Activated CD4-positive, alpha-beta T cell treated with anti-CD3 and anti-CD28 coated beads, Interleukin-2, amount 10 ng/mL, durations not matched to agents 24 days and 14 days (primary cell): ENCODE measurements at regions not wholly inside any gene's neighbourhood (a gene's known extent, or its start where the extent isn't known, plus 50 kb on each side); places are given as distances from the start of the nearest gene placed in this dataset.

Experiments
- DNase-seq: peaks from one replicate; pipeline ENCODE4 v3.0.0; 2022
- H3K27ac Mint-ChIP-seq: one replicate; pipeline ENCODE4 v1.8.0; 2022; ENCODE audit warnings: mild to moderate bottlenecking, mixed read lengths
- H3K27me3 Mint-ChIP-seq: one replicate; pipeline ENCODE4 v1.8.0; 2022; ENCODE audit warnings: mixed read lengths
- H3K36me3 Mint-ChIP-seq: one replicate; pipeline ENCODE4 v1.8.0; 2022; ENCODE audit warnings: low read depth, mild to moderate bottlenecking, mixed read lengths
- H3K4me1 Mint-ChIP-seq: one replicate; pipeline ENCODE4 v1.8.0; 2021; ENCODE audit warnings: mixed read lengths
- H3K4me3 Mint-ChIP-seq: one replicate; pipeline ENCODE4 v1.8.0; 2022; ENCODE audit warnings: mild to moderate bottlenecking, moderate library complexity, mixed read lengths
- H3K9me3 Mint-ChIP-seq: one replicate; pipeline ENCODE4 v1.8.0; 2021; ENCODE audit warnings: mixed read lengths
- intact Hi-C: fragments of 100-400 bp; cut with micrococcal nuclease; formaldehyde crosslinking; loops from one replicate; pipeline ENCODE4 v1.15.1; 2023

- H3K4me3 Mint-ChIP-seq, result no peak overlapping the region
- H3K27me3 Mint-ChIP-seq, result peaks cover 17% of the 10 kb centered on the region
- no peaks in the 10 kb centered on the region for H3K4me1 Mint-ChIP-seq
- intact Hi-C loops, result no loop called here
- no peaks in the 10 kb centered on the region for H3K9me3 Mint-ChIP-seq
- H3K27ac Mint-ChIP-seq, result no peak overlapping the region
- DNase-seq, result no peak
- H3K36me3 Mint-ChIP-seq, result no peaks in the 10 kb centered on the region
Measured at GRCh38 chr6:29999416-29999815, 57.1 kb downstream of the HLA-A start.

- Mint-ChIP-seq H3K27me3 (peaks cover 21% of the 10 kb centered on the region), H3K36me3 (no peaks in the 10 kb centered on the region), H3K4me3 (no peak overlapping the region), H3K9me3 (no peaks in the 10 kb centered on the region), H3K4me1 (no peaks in the 10 kb centered on the region), H3K27ac (no peak overlapping the region)
- DNase-seq, result no peak
- intact Hi-C loops, result loop anchor here (10.0 kb wide), 1 partner anchor 295 kb away; no protein-coding TSS in a partner anchor
Measured at GRCh38 chr6:30000156-30000791, 57.9 kb downstream of the HLA-A start.

GRCh38 chr6:30002871-30003270 is 58.2 kb upstream of the POLR1H start:
- Mint-ChIP-seq H3K4me1 (peaks cover 6% of the 10 kb centered on the region), H3K27me3 (peaks cover 29% of the 10 kb centered on the region)

GRCh38 chr6:30005482-30005881 is 55.6 kb upstream of the POLR1H start:
- Mint-ChIP-seq H3K4me1 (peaks cover 6% of the 10 kb centered on the region), H3K9me3 (no peaks in the 10 kb centered on the region), H3K36me3 (no peaks in the 10 kb centered on the region), H3K4me3 (peak overlapping the region; percentile 46), H3K27ac (no peak overlapping the region), H3K27me3 (peaks cover 32% of the 10 kb centered on the region)
- intact Hi-C loops, result loop anchor here (5.0 to 10.0 kb wide), 2 partner anchors 38 to 301 kb away; no protein-coding TSS in a partner anchor
- DNase-seq, result no peak

More at GRCh38 chr6:30002871-30003270, 58.2 kb upstream of the POLR1H start:
- no peak overlapping the region for H3K27ac Mint-ChIP-seq
- no peak overlapping the region for H3K4me3 Mint-ChIP-seq
- DNase-seq, result no peak
- no peaks in the 10 kb centered on the region for H3K36me3 Mint-ChIP-seq
- intact Hi-C loops, result loop anchor here (10.0 kb wide), 1 partner anchor 298 kb away; no protein-coding TSS in a partner anchor
- H3K9me3 Mint-ChIP-seq, result no peaks in the 10 kb centered on the region

- intact Hi-C loops, result loop anchor here (5.0 to 10.0 kb wide), 2 partner anchors 39 to 302 kb away; no protein-coding TSS in a partner anchor
- Mint-ChIP-seq H3K4me1 (peaks cover 6% of the 10 kb centered on the region), H3K36me3 (peaks cover 2% of the 10 kb centered on the region), H3K27me3 (peaks cover 32% of the 10 kb centered on the region), H3K9me3 (no peaks in the 10 kb centered on the region), H3K27ac (no peak overlapping the region), H3K4me3 (peak overlapping the region; percentile 74)
- peak; percentile 68 for DNase-seq
Measured at GRCh38 chr6:30006170-30007131, 54.6 kb upstream of the POLR1H start.

- intact Hi-C loops, result loop anchor here (5.0 to 10.0 kb wide), 2 partner anchors 40 to 302 kb away; no protein-coding TSS in a partner anchor
- H3K36me3 Mint-ChIP-seq, result peaks cover 3% of the 10 kb centered on the region
- H3K9me3 Mint-ChIP-seq, result no peaks in the 10 kb centered on the region
- peak overlapping the region; percentile 74 for H3K4me3 Mint-ChIP-seq
- peak; percentile 74 for DNase-seq
- H3K27me3 Mint-ChIP-seq, result peaks cover 32% of the 10 kb centered on the region
- H3K4me1 Mint-ChIP-seq, result peaks cover 6% of the 10 kb centered on the region
- no peak overlapping the region for H3K27ac Mint-ChIP-seq
Measured at GRCh38 chr6:30007132-30007764, 53.8 kb upstream of the POLR1H start.

- Mint-ChIP-seq H3K27ac (no peak overlapping the region), H3K27me3 (peaks cover 32% of the 10 kb centered on the region), H3K4me3 (no peak overlapping the region), H3K9me3 (no peaks in the 10 kb centered on the region), H3K36me3 (peaks cover 3% of the 10 kb centered on the region), H3K4me1 (peaks cover 6% of the 10 kb centered on the region)
- no peak for DNase-seq
- intact Hi-C loops, result loop anchor here (5.0 to 10.0 kb wide), 2 partner anchors 42 to 304 kb away; no protein-coding TSS in a partner anchor
Measured at GRCh38 chr6:30009113-30009512, 52.0 kb upstream of the POLR1H start.
